AG04450 (cell line): ENCODE measurements at regions not wholly inside any gene's neighbourhood (a gene's known extent, or its start where the extent isn't known, plus 50 kb on each side); places are given as distances from the start of the nearest gene placed in this dataset.

Experiments
- CTCF ChIA-PET: fragments of 300-600, 350-600 bp; formaldehyde crosslinking; extraction: SDS; loops from one replicate; lab custom pipeline; 2022; ENCODE audit warnings: antibody characterized with exemption, inconsistent platforms; lab: Charles Lee
- POLR2A ChIA-PET: fragments of 350-600 bp; formaldehyde crosslinking; extraction: SDS; loops from one replicate; lab custom pipeline; 2021; ENCODE audit warnings: antibody characterized with exemption, inconsistent platforms; lab: Yijun Ruan, JAX
- DNase-seq: peaks from one replicate; pipeline ENCODE4 v3.0.0-alpha.2; 2011; ENCODE audit warnings: low read depth, low spot score
- H3K27ac ChIP-seq: one replicate; pipeline ENCODE4 v1.5.1; 2012; ENCODE audit warnings: low read depth, low read length, control low read depth
- H3K27me3 ChIP-seq: one replicate; pipeline ENCODE4 v1.6.0; 2012; ENCODE audit warnings: low read length; ENCODE audit not compliant: control insufficient read depth, insufficient read depth
- H3K4me3 ChIP-seq: 2 replicates; pipeline ENCODE4 v1.5.1; 2011; ENCODE audit warnings: mild to moderate bottlenecking, low read depth, low read length, control low read depth
- H3K9me3 ChIP-seq: 2 replicates; pipeline ENCODE4 v1.5.1; 2012; ENCODE audit warnings: low read length; ENCODE audit not compliant: control insufficient read depth, insufficient read depth
- CTCF ChIP-seq: IDR thresholded peaks from 2 replicates; pipeline ENCODE4 v1.5.1; 2011; ENCODE audit warnings: low read depth, low read length, control low read depth, inconsistent platforms

GRCh38 chr9:135196474-135196873 lies 109.0 kb downstream of the OLFM1 start:
- DNase-seq = no peak
- H3K27me3 ChIP-seq = no peaks in the 10 kb centered on the region
- TF ChIP-seq CTCF = no peak
- ChIA-PET CTCF (no interaction called here), POLR2A (no interaction called here)
- peaks cover 74% of the 10 kb centered on the region for H3K9me3 ChIP-seq
- H3K4me3 ChIP-seq = no peak overlapping the region
- H3K27ac ChIP-seq = no peak overlapping the region

GRCh38 chr9:135198144-135198543 lies 110.7 kb downstream of the OLFM1 start:
- POLR2A ChIA-PET = no interaction called here
- Histone ChIP-seq H3K27ac (no peak overlapping the region), H3K27me3 (no peaks in the 10 kb centered on the region), H3K9me3 (peaks cover 74% of the 10 kb centered on the region), H3K4me3 (no peak overlapping the region)
- TF ChIP-seq CTCF = no peak
- CTCF ChIA-PET = no interaction called here
- DNase-seq = no peak

GRCh38 chr9:135198586-135199285 lies 111.3 kb downstream of the OLFM1 start:
- DNase-seq = no peak
- Histone ChIP-seq H3K9me3 (peaks cover 73% of the 10 kb centered on the region), H3K27me3 (no peaks in the 10 kb centered on the region), H3K27ac (no peak overlapping the region), H3K4me3 (no peak overlapping the region)
- ChIA-PET POLR2A (no interaction called here), CTCF (no interaction called here)
- no peak for TF ChIP-seq CTCF

GRCh38 chr9:135199489-135199888 lies 112.0 kb downstream of the OLFM1 start:
- no peak overlapping the region for H3K4me3 ChIP-seq
- no peaks in the 10 kb centered on the region for H3K27me3 ChIP-seq
- peaks cover 69% of the 10 kb centered on the region for H3K9me3 ChIP-seq
- TF ChIP-seq CTCF = no peak
- DNase-seq = no peak
- POLR2A ChIA-PET = no interaction called here
- no peak overlapping the region for H3K27ac ChIP-seq
- CTCF ChIA-PET = no interaction called here

GRCh38 chr9:135201711-135202110 lies 114.2 kb downstream of the OLFM1 start:
- Histone ChIP-seq H3K27ac (no peak overlapping the region), H3K27me3 (no peaks in the 10 kb centered on the region), H3K4me3 (no peak overlapping the region), H3K9me3 (peaks cover 63% of the 10 kb centered on the region)
- ChIA-PET POLR2A (no interaction called here), CTCF (no interaction called here)
- no peak for DNase-seq
- TF ChIP-seq CTCF = no peak
